ENCODE measurements at regions not wholly inside any gene's neighbourhood (a gene's known extent, or its start where the extent isn't known, plus 50 kb on each side); places are given as distances from the start of the nearest gene placed in this dataset.

- H3K4me1 ChIP-seq (ENCODE audit: control insufficient read depth, insufficient read depth, low read length) = no peaks in the 10 kb centered on the region
- H3K9me3 ChIP-seq (ENCODE audit: control insufficient read depth, insufficient read depth, low read length) = peaks cover 10% of the 10 kb centered on the region
- H3K27ac ChIP-seq (ENCODE audit: low read length) = no peak overlapping the region
- no peaks in the 10 kb centered on the region for H3K36me3 ChIP-seq (ENCODE audit: control insufficient read depth, insufficient read depth, low read length)
- DNase-seq (no peak), ATAC-seq (no peak)
- no peak overlapping the region for H3K27ac Mint-ChIP-seq
- intact Hi-C loops (cut with micrococcal nuclease) = no loop called here
- no peak overlapping the region for H3K4me3 ChIP-seq (ENCODE audit: low read length)
- H3K27me3 ChIP-seq (ENCODE audit: control insufficient read depth, insufficient read depth, low read length) = no peaks in the 10 kb centered on the region
- H3K27me3 Mint-ChIP-seq (ENCODE audit: low read depth in 2 of 2) = peaks cover 6 to 37% of the 10 kb centered on the region in 2 donors
- 84% methylated on average over 1 of the region's 1 CpG for WGBS (ENCODE audit: insufficient coverage)
- H3K4me1 Mint-ChIP-seq = no peaks in the 10 kb centered on the region
- H3K9me3 Mint-ChIP-seq = peaks cover 6 to 7% of the 10 kb centered on the region in 2 donors
- peaks cover 27% of the 10 kb centered on the region for H3K36me3 Mint-ChIP-seq
- TF ChIP-seq, protein P1, sequence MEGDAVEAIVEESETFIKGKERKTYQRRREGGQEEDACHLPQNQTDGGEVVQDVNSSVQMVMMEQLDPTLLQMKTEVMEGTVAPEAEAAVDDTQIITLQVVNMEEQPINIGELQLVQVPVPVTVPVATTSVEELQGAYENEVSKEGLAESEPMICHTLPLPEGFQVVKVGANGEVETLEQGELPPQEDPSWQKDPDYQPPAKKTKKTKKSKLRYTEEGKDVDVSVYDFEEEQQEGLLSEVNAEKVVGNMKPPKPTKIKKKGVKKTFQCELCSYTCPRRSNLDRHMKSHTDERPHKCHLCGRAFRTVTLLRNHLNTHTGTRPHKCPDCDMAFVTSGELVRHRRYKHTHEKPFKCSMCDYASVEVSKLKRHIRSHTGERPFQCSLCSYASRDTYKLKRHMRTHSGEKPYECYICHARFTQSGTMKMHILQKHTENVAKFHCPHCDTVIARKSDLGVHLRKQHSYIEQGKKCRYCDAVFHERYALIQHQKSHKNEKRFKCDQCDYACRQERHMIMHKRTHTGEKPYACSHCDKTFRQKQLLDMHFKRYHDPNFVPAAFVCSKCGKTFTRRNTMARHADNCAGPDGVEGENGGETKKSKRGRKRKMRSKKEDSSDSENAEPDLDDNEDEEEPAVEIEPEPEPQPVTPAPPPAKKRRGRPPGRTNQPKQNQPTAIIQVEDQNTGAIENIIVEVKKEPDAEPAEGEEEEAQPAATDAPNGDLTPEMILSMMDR (IDR thresholded peaks at IDR 0.05) = no peak
- H3K4me3 Mint-ChIP-seq = no peak overlapping the region
These were observed 67.9 kb upstream of the ANO6 start for GRCh38 chr12:45148006-45148405.

GRCh38 chr12:45148619-45149018, 67.3 kb upstream of the ANO6 start:
- ATAC-seq (no peak), DNase-seq (no peak)
- Mint-ChIP-seq H3K9me3 (peaks cover 6 to 7% of the 10 kb centered on the region in 2 donors), H3K36me3 (peaks cover 27% of the 10 kb centered on the region), H3K4me3 (no peak overlapping the region), H3K27ac (no peak overlapping the region), H3K27me3 (ENCODE audit: low read depth in 2 of 2) (peaks cover 6 to 37% of the 10 kb centered on the region in 2 donors), H3K4me1 (no peaks in the 10 kb centered on the region)
- intact Hi-C loops (cut with micrococcal nuclease) = no loop called here
- H3K4me1 ChIP-seq (ENCODE audit: control insufficient read depth, insufficient read depth, low read length) = no peaks in the 10 kb centered on the region
- H3K27me3 ChIP-seq (ENCODE audit: control insufficient read depth, insufficient read depth, low read length) = no peaks in the 10 kb centered on the region
- TF ChIP-seq, protein P1 (IDR thresholded peaks at IDR 0.05) = no peak
- no peak overlapping the region for H3K4me3 ChIP-seq (ENCODE audit: low read length)
- no peak overlapping the region for H3K27ac ChIP-seq (ENCODE audit: low read length)
- H3K9me3 ChIP-seq (ENCODE audit: control insufficient read depth, insufficient read depth, low read length) = peaks cover 10% of the 10 kb centered on the region
- WGBS (ENCODE audit: insufficient coverage) = 89% methylated on average over 3 of the region's 3 CpGs
- no peaks in the 10 kb centered on the region for H3K36me3 ChIP-seq (ENCODE audit: control insufficient read depth, insufficient read depth, low read length)

DNA sequence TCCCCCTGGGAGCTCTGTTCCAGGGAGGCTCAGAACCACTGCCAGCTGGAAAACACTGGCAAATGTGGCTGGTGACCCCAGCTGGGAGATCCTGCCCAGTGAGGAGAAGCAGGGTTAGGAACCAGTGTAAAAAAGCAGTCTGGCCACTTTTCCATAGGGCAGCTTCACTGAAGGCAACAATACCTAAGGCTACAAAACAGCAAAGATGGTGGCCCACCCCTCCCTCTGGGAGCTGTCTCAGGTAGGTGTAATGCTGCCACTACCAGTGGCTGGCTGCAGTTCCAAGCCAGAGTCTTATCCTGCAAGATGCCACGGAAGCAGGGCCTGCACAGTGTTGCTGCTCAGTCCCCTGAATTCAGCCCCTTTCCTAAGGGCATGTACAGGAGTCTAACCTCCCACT, 50.6 kb upstream of the ANO6 start:
- ATAC-seq (no peak), DNase-seq (no peak)
- Histone ChIP-seq H3K27ac (ENCODE audit: low read length) (no peak overlapping the region), H3K4me3 (ENCODE audit: low read length) (no peak overlapping the region), H3K4me1 (ENCODE audit: control insufficient read depth, insufficient read depth, low read length) (no peaks in the 10 kb centered on the region), H3K36me3 (ENCODE audit: control insufficient read depth, insufficient read depth, low read length) (no peaks in the 10 kb centered on the region), H3K27me3 (ENCODE audit: control insufficient read depth, insufficient read depth, low read length) (peaks cover 3% of the 10 kb centered on the region), H3K9me3 (ENCODE audit: control insufficient read depth, insufficient read depth, low read length) (peaks cover 3% of the 10 kb centered on the region)
- Mint-ChIP-seq H3K36me3 (peaks cover 20% of the 10 kb centered on the region), H3K9me3 (peaks cover 9 to 13% of the 10 kb centered on the region in 2 donors), H3K4me1 (no peaks in the 10 kb centered on the region), H3K27ac (no peak overlapping the region), H3K27me3 (ENCODE audit: low read depth in 2 of 2) (peaks cover 19 to 21% of the 10 kb centered on the region in 2 donors), H3K4me3 (no peak overlapping the region)
- intact Hi-C loops (cut with micrococcal nuclease) = no loop called here
- WGBS (ENCODE audit: insufficient coverage) = 88% methylated on average over 1 of the region's 1 CpG
- TF ChIP-seq, protein P1 (IDR thresholded peaks at IDR 0.05) = no peak

DNA sequence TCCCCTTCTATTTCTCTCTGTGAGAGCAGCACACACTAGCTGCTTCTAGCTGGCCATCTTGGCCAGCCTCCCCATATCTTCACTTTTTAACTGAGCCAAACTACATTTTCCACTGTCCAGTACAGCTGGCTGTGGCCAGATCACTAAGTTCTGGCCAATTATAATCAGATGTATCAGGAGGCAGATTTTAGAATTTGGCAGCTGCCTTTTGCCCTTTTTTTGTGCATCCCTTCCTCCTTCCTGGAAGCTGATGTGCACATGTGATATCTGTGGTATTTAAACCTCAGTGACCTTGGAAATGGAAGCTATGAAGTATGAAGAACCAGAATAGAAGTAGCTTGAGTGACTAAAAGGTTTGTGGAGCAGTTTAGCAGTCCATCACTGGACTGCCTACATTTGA, 49.8 kb upstream of the ANO6 start:
- Histone ChIP-seq H3K36me3 (ENCODE audit: control insufficient read depth, insufficient read depth, low read length) (no peaks in the 10 kb centered on the region), H3K27me3 (ENCODE audit: control insufficient read depth, insufficient read depth, low read length) (peaks cover 3% of the 10 kb centered on the region), H3K4me3 (ENCODE audit: low read length) (no peak overlapping the region), H3K4me1 (ENCODE audit: control insufficient read depth, insufficient read depth, low read length) (no peaks in the 10 kb centered on the region), H3K9me3 (ENCODE audit: control insufficient read depth, insufficient read depth, low read length) (peaks cover 3% of the 10 kb centered on the region), H3K27ac (ENCODE audit: low read length) (no peak overlapping the region)
- Mint-ChIP-seq H3K27me3 (ENCODE audit: low read depth in 2 of 2) (peaks cover 17 to 21% of the 10 kb centered on the region in 2 donors), H3K4me3 (no peak overlapping the region), H3K4me1 (no peaks in the 10 kb centered on the region), H3K36me3 (peaks cover 18% of the 10 kb centered on the region), H3K27ac (no peak overlapping the region), H3K9me3 (peaks cover 9 to 13% of the 10 kb centered on the region in 2 donors)
- DNase-seq (no peak), ATAC-seq (no peak)
- TF ChIP-seq, protein P1 (IDR thresholded peaks at IDR 0.05) = no peak
- intact Hi-C loops (cut with micrococcal nuclease) = no loop called here

All from natural killer cell (primary cell).